Adrenal gland (tissue), 5 donors: ENCODE measurements at regions not wholly inside any gene's neighbourhood (a gene's known extent, or its start where the extent isn't known, plus 50 kb on each side); places are given as distances from the start of the nearest gene placed in this dataset.

Experiments used
- CTCF ChIP-seq, 6 experiments: fragments of 450-650 bp in 4 of 6; fragments of 200-600 bp in 2 of 6; sonication (generic) in 1 of 6; IDR thresholded peaks; 1 replicate in 5 of 6; 2 replicates in 1 of 6; pipeline versions ENCODE4 v1.5.1 to v1.8.0; 2016 to 2021; ENCODE audit warnings: antibody characterized with exemption in 6 of 6, mild to moderate bottlenecking in 2 of 6, moderate library complexity in 1 of 6
- POLR2A ChIP-seq, 2 donors: fragments of 450-650 bp; IDR thresholded peaks; one replicate each; pipeline ENCODE4 v1.6.1; 2017; ENCODE audit warnings: antibody characterized with exemption in 2 of 2, mild to moderate bottlenecking in 2 of 2, moderate library complexity in 1 of 2
- donor health status: DM: no; HTN: no; CAD: no.

- TF ChIP-seq POLR2A (IDR thresholded peaks at IDR 0.05) (no peak), CTCF (IDR thresholded peaks at IDR 0.05) (no peak)
Observed at GRCh38 chr14:25436288-25436875, 386.4 kb upstream of the STXBP6 start.
